Neural progenitor cell (in vitro differentiated cells): ENCODE measurements at regions not wholly inside any gene's neighbourhood (a gene's known extent, or its start where the extent isn't known, plus 50 kb on each side); places are given as distances from the start of the nearest gene placed in this dataset.
"Not testable (repeated sequence)": the region's sequence is repeated elsewhere in the genome, so short reads cannot be mapped to it uniquely, and the experiment has no call there.

Experiments
- CTCF ChIP-seq: fragments of 200-600 bp; sonication (generic); IDR thresholded peaks from 2 replicates; pipeline ENCODE4 v1.5.1; 2017; ENCODE audit warnings: antibody characterized with exemption, mild to moderate bottlenecking
- EZH2 ChIP-seq: fragments of 200-600 bp; sonication (generic); IDR thresholded peaks from 2 replicates; pipeline ENCODE4 v1.6.1; 2017; ENCODE audit warnings: antibody characterized with exemption, mild to moderate bottlenecking, moderate library complexity

- TF ChIP-seq CTCF, EZH2: not testable (repeated sequence)
Measured at GRCh38 chr13:48826922-48827454, 148.7 kb upstream of the FNDC3A start.
